ENCODE measurements at regions not wholly inside any gene's neighbourhood (a gene's known extent, or its start where the extent isn't known, plus 50 kb on each side); places are given as distances from the start of the nearest gene placed in this dataset.

DNA sequence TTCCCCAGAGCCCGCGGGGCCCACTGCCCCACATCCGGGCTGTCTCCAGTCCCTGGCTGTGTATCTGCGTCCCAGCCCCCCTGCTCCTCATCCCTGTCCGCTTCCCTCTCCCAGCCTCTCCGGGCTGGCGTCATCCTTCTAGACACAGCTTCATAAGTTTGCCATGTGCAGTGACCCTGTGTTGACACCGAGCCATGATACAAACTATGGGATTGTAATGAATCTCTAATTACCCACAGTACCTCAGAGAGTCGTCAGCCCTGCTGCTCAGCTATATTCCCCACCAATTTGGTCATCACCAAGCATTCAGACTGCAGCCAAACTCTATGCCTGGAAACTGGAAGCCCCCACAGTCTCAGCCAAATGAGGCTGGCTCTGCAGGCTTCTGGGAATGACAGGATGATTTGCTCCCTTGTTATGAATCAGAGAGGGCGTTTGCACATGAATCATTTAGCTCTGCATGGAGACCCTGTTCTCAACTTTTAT is 466.1 kb upstream of the ATP11B start:
- no peak for TF ChIP-seq GABPA (IDR thresholded peaks at IDR 0.05; ENCODE audit: low read depth)
- no peak for TF ChIP-seq REST (IDR thresholded peaks at IDR 0.05; ENCODE audit: insufficient replicate concordance, low read depth)
- H3K4me3 ChIP-seq (replicated peaks; ENCODE audit: insufficient read depth, low read length) = no peak overlapping the region
- no peak overlapping the region for H3K27ac ChIP-seq (replicated peaks)
- H3K27me3 ChIP-seq (ENCODE audit: insufficient read depth, poor library complexity, severe bottlenecking) = no peaks in the 10 kb centered on the region
- DNase-seq (ENCODE audit: low read depth in 1 of 2, low spot score in 1 of 2) = no peak

DNA sequence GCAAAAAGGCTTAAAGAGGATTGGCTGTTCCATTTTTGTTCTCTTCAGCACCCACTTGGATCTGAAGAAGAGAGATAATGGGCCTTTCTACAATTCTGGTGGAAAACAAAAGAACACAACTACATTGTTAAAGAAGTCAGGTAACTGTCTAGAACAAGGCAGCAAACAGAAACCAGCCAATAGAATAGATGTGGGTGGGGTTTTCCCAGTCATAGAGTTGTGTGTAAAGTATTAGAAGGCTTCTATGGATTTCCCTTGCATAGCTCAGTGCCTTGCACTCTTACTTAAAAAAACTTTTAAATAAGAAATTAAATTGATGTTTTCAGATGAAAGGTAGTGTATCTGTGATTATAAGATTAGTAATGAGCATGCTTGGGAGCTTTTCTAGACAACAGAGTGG is 462.7 kb upstream of the ATP11B start:
- no peak for DNase-seq (ENCODE audit: low read depth in 1 of 2, low spot score in 1 of 2)
- Histone ChIP-seq H3K4me3 (replicated peaks; ENCODE audit: insufficient read depth, low read length) (no peak overlapping the region), H3K27me3 (ENCODE audit: insufficient read depth, poor library complexity, severe bottlenecking) (no peaks in the 10 kb centered on the region), H3K27ac (replicated peaks) (no peak overlapping the region)
- TF ChIP-seq REST (IDR thresholded peaks at IDR 0.05; ENCODE audit: insufficient replicate concordance, low read depth) (no peak), SPI1 (IDR thresholded peaks at IDR 0.05; ENCODE audit: borderline replicate concordance, low read depth) (no peak), GABPA (IDR thresholded peaks at IDR 0.05; ENCODE audit: low read depth) (no peak), POLR2AphosphoS5 (IDR thresholded peaks at IDR 0.05; ENCODE audit: low read depth) (no peak)
- TF ChIP-seq, protein P1, sequence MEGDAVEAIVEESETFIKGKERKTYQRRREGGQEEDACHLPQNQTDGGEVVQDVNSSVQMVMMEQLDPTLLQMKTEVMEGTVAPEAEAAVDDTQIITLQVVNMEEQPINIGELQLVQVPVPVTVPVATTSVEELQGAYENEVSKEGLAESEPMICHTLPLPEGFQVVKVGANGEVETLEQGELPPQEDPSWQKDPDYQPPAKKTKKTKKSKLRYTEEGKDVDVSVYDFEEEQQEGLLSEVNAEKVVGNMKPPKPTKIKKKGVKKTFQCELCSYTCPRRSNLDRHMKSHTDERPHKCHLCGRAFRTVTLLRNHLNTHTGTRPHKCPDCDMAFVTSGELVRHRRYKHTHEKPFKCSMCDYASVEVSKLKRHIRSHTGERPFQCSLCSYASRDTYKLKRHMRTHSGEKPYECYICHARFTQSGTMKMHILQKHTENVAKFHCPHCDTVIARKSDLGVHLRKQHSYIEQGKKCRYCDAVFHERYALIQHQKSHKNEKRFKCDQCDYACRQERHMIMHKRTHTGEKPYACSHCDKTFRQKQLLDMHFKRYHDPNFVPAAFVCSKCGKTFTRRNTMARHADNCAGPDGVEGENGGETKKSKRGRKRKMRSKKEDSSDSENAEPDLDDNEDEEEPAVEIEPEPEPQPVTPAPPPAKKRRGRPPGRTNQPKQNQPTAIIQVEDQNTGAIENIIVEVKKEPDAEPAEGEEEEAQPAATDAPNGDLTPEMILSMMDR (IDR thresholded peaks at IDR 0.05; ENCODE audit: insufficient read depth, low read length) = no peak

DNA sequence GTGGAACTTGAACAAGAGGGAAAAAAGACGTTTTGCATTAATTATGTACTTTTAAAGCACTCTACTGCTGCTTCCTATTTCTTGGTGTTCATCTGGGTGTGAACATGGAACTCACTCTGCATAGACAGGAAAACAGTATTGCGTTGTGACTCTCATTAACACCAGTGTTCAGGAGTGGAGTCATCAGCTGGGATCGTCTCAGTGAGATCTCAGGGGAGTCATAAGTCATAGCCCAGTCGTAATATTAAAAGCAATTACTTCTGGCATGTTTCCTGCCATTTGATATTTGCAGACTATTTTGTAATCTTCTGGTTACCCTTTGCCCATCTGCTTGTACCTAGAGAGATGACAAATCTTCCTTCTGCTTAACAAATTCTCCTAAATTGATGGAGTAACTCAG is 462.0 kb upstream of the ATP11B start:
- H3K4me3 ChIP-seq (replicated peaks; ENCODE audit: insufficient read depth, low read length) = no peak overlapping the region
- no peaks in the 10 kb centered on the region for H3K27me3 ChIP-seq (ENCODE audit: insufficient read depth, poor library complexity, severe bottlenecking)
- no peak for DNase-seq (ENCODE audit: low read depth in 1 of 2, low spot score in 1 of 2)
- H3K27ac ChIP-seq (replicated peaks) = no peak overlapping the region
- TF ChIP-seq, protein P1 (IDR thresholded peaks at IDR 0.05; ENCODE audit: insufficient read depth, low read length) = no peak
- TF ChIP-seq REST (IDR thresholded peaks at IDR 0.05; ENCODE audit: insufficient replicate concordance, low read depth) (no peak), SPI1 (IDR thresholded peaks at IDR 0.05; ENCODE audit: borderline replicate concordance, low read depth) (no peak)

- DNase-seq (ENCODE audit: low read depth in 1 of 2, low spot score in 1 of 2) = no peak
- TF ChIP-seq, protein P1 (IDR thresholded peaks at IDR 0.05; ENCODE audit: insufficient read depth, low read length) = no peak
- no peak for TF ChIP-seq SPI1 (IDR thresholded peaks at IDR 0.05; ENCODE audit: borderline replicate concordance, low read depth)
- no peak for TF ChIP-seq REST (IDR thresholded peaks at IDR 0.05; ENCODE audit: insufficient replicate concordance, low read depth)
- TF ChIP-seq GABPA (IDR thresholded peaks at IDR 0.05; ENCODE audit: low read depth) = no peak
- TF ChIP-seq POLR2AphosphoS5 (IDR thresholded peaks at IDR 0.05; ENCODE audit: low read depth) = no peak
- H3K27ac ChIP-seq (replicated peaks) = no peak overlapping the region
- H3K4me3 ChIP-seq (replicated peaks; ENCODE audit: insufficient read depth, low read length) = no peak overlapping the region
- no peaks in the 10 kb centered on the region for H3K27me3 ChIP-seq (ENCODE audit: insufficient read depth, poor library complexity, severe bottlenecking)
These were observed 451.1 kb upstream of the ATP11B start for GRCh38 chr3:182342252-182342651.

Data from HL-60 (cell line).